ACC112 (cell line): ENCODE measurements at regions not wholly inside any gene's neighbourhood (a gene's known extent, or its start where the extent isn't known, plus 50 kb on each side); places are given as distances from the start of the nearest gene placed in this dataset.

Experiments
- H2AFZ ChIP-seq: fragments of 200-600 bp; sonication (generic); one replicate; pipeline ENCODE4 v1.6.0; 2017; ENCODE audit warnings: antibody characterized with exemption, low read length; ENCODE audit not compliant: unreplicated experiment
- H3K27ac ChIP-seq: fragments of 200-600 bp; sonication (generic); 2 replicates; pipeline ENCODE4 v1.5.1; 2014; ENCODE audit warnings: low read depth, mild to moderate bottlenecking, antibody characterized with exemption, low read length, moderate library complexity
- H3K27me3 ChIP-seq: fragments of 200-600 bp; sonication (generic); 2 replicates; pipeline ENCODE4 v1.6.1; 2014; ENCODE audit warnings: mild to moderate bottlenecking, antibody characterized with exemption, low read length, moderate library complexity, mixed read lengths; ENCODE audit not compliant: insufficient read depth
- H3K36me3 ChIP-seq: fragments of 200-600 bp; sonication (generic); 2 replicates; pipeline ENCODE4 v1.6.1; 2016; ENCODE audit warnings: mild to moderate bottlenecking, antibody characterized with exemption, low read length, moderate library complexity, mixed read lengths; ENCODE audit not compliant: insufficient read depth
- H3K4me1 ChIP-seq: fragments of 200-600 bp; sonication (generic); one replicate; pipeline ENCODE4 v1.6.1; 2016; ENCODE audit warnings: low read length, mixed read lengths; ENCODE audit not compliant: insufficient read depth, unreplicated experiment, control insufficient read depth
- H3K4me3 ChIP-seq: fragments of 200-600 bp; sonication (generic); 2 replicates; pipeline ENCODE4 v1.5.1; 2014; ENCODE audit warnings: mild to moderate bottlenecking, low read depth, low read length
- H3K79me2 ChIP-seq: fragments of 200-600 bp; sonication (generic); one replicate; pipeline ENCODE4 v1.6.0; 2016; ENCODE audit warnings: low read length; ENCODE audit not compliant: control insufficient read depth, unreplicated experiment, insufficient read depth

GRCh38 chr18:66735933-66736332 is 132.0 kb upstream of the CDH19 start:
- Histone ChIP-seq H3K27me3 (no peaks in the 10 kb centered on the region), H2AFZ (no peak overlapping the region), H3K79me2 (no peaks in the 10 kb centered on the region), H3K36me3 (no peaks in the 10 kb centered on the region), H3K4me1 (no peaks in the 10 kb centered on the region), H3K4me3 (no peak overlapping the region), H3K27ac (no peak overlapping the region)

GRCh38 chr18:66734451-66734850 is 130.6 kb upstream of the CDH19 start:
- Histone ChIP-seq H3K4me1 (no peaks in the 10 kb centered on the region), H3K27ac (no peak overlapping the region), H3K36me3 (no peaks in the 10 kb centered on the region), H3K79me2 (no peaks in the 10 kb centered on the region), H2AFZ (no peak overlapping the region), H3K4me3 (no peak overlapping the region), H3K27me3 (no peaks in the 10 kb centered on the region)

- no peak overlapping the region for H3K27ac ChIP-seq
These were observed 128.0 kb upstream of the CDH19 start for GRCh38 chr18:66731890-66732289.

GRCh38 chr18:66729442-66730239 is 125.8 kb upstream of the CDH19 start:
- Histone ChIP-seq H2AFZ (no peak overlapping the region), H3K4me3 (no peak overlapping the region), H3K4me1 (no peaks in the 10 kb centered on the region), H3K36me3 (no peaks in the 10 kb centered on the region), H3K27ac (no peak overlapping the region), H3K79me2 (no peaks in the 10 kb centered on the region), H3K27me3 (no peaks in the 10 kb centered on the region)

More at GRCh38 chr18:66731890-66732289, 128.0 kb upstream of the CDH19 start:
- H2AFZ ChIP-seq: no peak overlapping the region
- no peaks in the 10 kb centered on the region for H3K79me2 ChIP-seq
- no peaks in the 10 kb centered on the region for H3K36me3 ChIP-seq
- H3K27me3 ChIP-seq: no peaks in the 10 kb centered on the region
- H3K4me1 ChIP-seq: no peaks in the 10 kb centered on the region
- no peak overlapping the region for H3K4me3 ChIP-seq

- H3K27ac ChIP-seq: no peak overlapping the region
- no peaks in the 10 kb centered on the region for H3K4me1 ChIP-seq
- no peak overlapping the region for H2AFZ ChIP-seq
- no peaks in the 10 kb centered on the region for H3K27me3 ChIP-seq
- no peaks in the 10 kb centered on the region for H3K36me3 ChIP-seq
- no peak overlapping the region for H3K4me3 ChIP-seq
- H3K79me2 ChIP-seq: no peaks in the 10 kb centered on the region
These were observed 125.1 kb upstream of the CDH19 start for GRCh38 chr18:66728951-66729350.

GRCh38 chr18:66727991-66728390 is 124.1 kb upstream of the CDH19 start:
- Histone ChIP-seq H3K27me3 (no peaks in the 10 kb centered on the region), H3K79me2 (no peaks in the 10 kb centered on the region), H3K36me3 (no peaks in the 10 kb centered on the region), H3K27ac (no peak overlapping the region), H3K4me1 (no peaks in the 10 kb centered on the region), H3K4me3 (no peak overlapping the region), H2AFZ (no peak overlapping the region)

- H3K4me1 ChIP-seq: no peaks in the 10 kb centered on the region
- no peak overlapping the region for H3K4me3 ChIP-seq
- no peak overlapping the region for H2AFZ ChIP-seq
- no peaks in the 10 kb centered on the region for H3K79me2 ChIP-seq
- no peaks in the 10 kb centered on the region for H3K27me3 ChIP-seq
- H3K27ac ChIP-seq: no peak overlapping the region
- H3K36me3 ChIP-seq: no peaks in the 10 kb centered on the region
These were observed 120.9 kb upstream of the CDH19 start for GRCh38 chr18:66724664-66725356.

- no peak overlapping the region for H2AFZ ChIP-seq
- no peaks in the 10 kb centered on the region for H3K79me2 ChIP-seq
- no peak overlapping the region for H3K4me3 ChIP-seq
- H3K27me3 ChIP-seq: no peaks in the 10 kb centered on the region
- H3K4me1 ChIP-seq: no peaks in the 10 kb centered on the region
- no peak overlapping the region for H3K27ac ChIP-seq
- H3K36me3 ChIP-seq: no peaks in the 10 kb centered on the region
These were observed 118.8 kb upstream of the CDH19 start for GRCh38 chr18:66722671-66723070.

GRCh38 chr18:66708646-66709045 is 104.8 kb upstream of the CDH19 start:
- Histone ChIP-seq H3K36me3 (no peaks in the 10 kb centered on the region), H3K4me1 (no peaks in the 10 kb centered on the region), H3K79me2 (no peaks in the 10 kb centered on the region), H3K27me3 (no peaks in the 10 kb centered on the region), H2AFZ (no peak overlapping the region), H3K4me3 (no peak overlapping the region), H3K27ac (no peak overlapping the region)

- Histone ChIP-seq H3K36me3 (no peaks in the 10 kb centered on the region), H3K27me3 (no peaks in the 10 kb centered on the region), H3K79me2 (no peaks in the 10 kb centered on the region), H3K4me3 (no peak overlapping the region), H3K4me1 (no peaks in the 10 kb centered on the region), H3K27ac (no peak overlapping the region), H2AFZ (no peak overlapping the region)
These were observed 103.6 kb upstream of the CDH19 start for GRCh38 chr18:66707473-66707872.

- Histone ChIP-seq H2AFZ (no peak overlapping the region), H3K27ac (no peak overlapping the region), H3K4me3 (no peak overlapping the region), H3K36me3 (no peaks in the 10 kb centered on the region), H3K27me3 (no peaks in the 10 kb centered on the region), H3K79me2 (no peaks in the 10 kb centered on the region), H3K4me1 (no peaks in the 10 kb centered on the region)
These were observed 91.4 kb upstream of the CDH19 start for GRCh38 chr18:66695281-66695680.
